Keratinocyte (primary cell): ENCODE measurements at regions not wholly inside any gene's neighbourhood (a gene's known extent, or its start where the extent isn't known, plus 50 kb on each side); places are given as distances from the start of the nearest gene placed in this dataset.

Source experiments
- DNase-seq: peaks from one replicate; pipeline ENCODE4 v3.0.0-alpha.2; 2011; ENCODE audit warnings: low read depth, missing footprints, low spot score
- FAIRE-seq: peaks from 2 replicates; lab custom pipeline; 2011; peaks lifted over from hg19 to GRCh38; lab: Jason Lieb, UNC
- H2AFZ ChIP-seq: 2 replicates; pipeline ENCODE4 v1.6.0; 2012; ENCODE audit warnings: low read length, control low read depth, inconsistent platforms; ENCODE audit not compliant: control insufficient read depth
- H3K27ac ChIP-seq: 2 replicates; pipeline ENCODE4 v1.5.1; 2011; ENCODE audit warnings: low read length; ENCODE audit not compliant: control insufficient read depth, insufficient read depth
- H3K27me3 ChIP-seq: 3 replicates; pipeline ENCODE4 v1.6.0; 2011; ENCODE audit warnings: low read length; ENCODE audit not compliant: control insufficient read depth, insufficient read depth; ENCODE audit errors: extremely low read depth
- H3K36me3 ChIP-seq, 2 experiments: 2 replicates in 1 of 2; 3 replicates in 1 of 2; pipeline ENCODE4 v1.5.1; 2011; ENCODE audit warnings: low read length in 2 of 2, mild to moderate bottlenecking in 1 of 2; ENCODE audit not compliant: control insufficient read depth in 2 of 2, insufficient read depth in 2 of 2; ENCODE audit errors: extremely low read depth in 1 of 2
- H3K4me1 ChIP-seq: 3 replicates; pipeline ENCODE4 v1.5.1; 2011; ENCODE audit warnings: low read length; ENCODE audit not compliant: control insufficient read depth, insufficient read depth; ENCODE audit errors: extremely low read depth
- H3K4me2 ChIP-seq: 3 replicates; pipeline ENCODE4 v1.6.0; 2011; ENCODE audit warnings: low read depth, low read length; ENCODE audit not compliant: control insufficient read depth, insufficient read depth; ENCODE audit errors: extremely low read depth
- H3K4me3 ChIP-seq, 3 experiments: fragments of 200-600 bp in 1 of 3; sonication (generic) in 1 of 3; 2 replicates in 2 of 3; 3 replicates in 1 of 3; pipeline ENCODE4 v1.5.1; 2011 to 2016; ENCODE audit warnings: low read length in 3 of 3, mild to moderate bottlenecking in 3 of 3, control low read depth in 2 of 3, inconsistent platforms in 1 of 3, low read depth in 1 of 3, mixed read lengths in 1 of 3, mixed run types in 1 of 3, moderate library complexity in 1 of 3; ENCODE audit not compliant: control insufficient read depth in 2 of 3, insufficient read depth in 2 of 3; ENCODE audit errors: extremely low read depth in 1 of 3
- H3K79me2 ChIP-seq: 2 replicates; pipeline ENCODE4 v1.6.0; 2012; ENCODE audit warnings: low read length; ENCODE audit not compliant: control insufficient read depth, insufficient read depth
- H3K9ac ChIP-seq: 3 replicates; pipeline ENCODE4 v1.6.0; 2011; ENCODE audit warnings: low read length; ENCODE audit not compliant: control insufficient read depth, insufficient read depth; ENCODE audit errors: extremely low read depth
- H3K9me1 ChIP-seq: 3 replicates; pipeline ENCODE4 v1.6.0; 2011; ENCODE audit warnings: low read length; ENCODE audit not compliant: control insufficient read depth, insufficient read depth; ENCODE audit errors: extremely low read depth
- H3K9me3 ChIP-seq: 2 replicates; pipeline ENCODE4 v1.5.1; 2012; ENCODE audit warnings: low read depth, low read length; ENCODE audit not compliant: control insufficient read depth
- H4K20me1 ChIP-seq: 3 replicates; pipeline ENCODE4 v1.6.0; 2011; ENCODE audit warnings: low read length; ENCODE audit not compliant: control insufficient read depth, insufficient read depth; ENCODE audit errors: extremely low read depth
- EZH2 ChIP-seq: IDR thresholded peaks from one replicate; pipeline ENCODE4 v1.6.1; 2012; ENCODE audit warnings: inconsistent platforms, mild to moderate bottlenecking, low read length, moderate library complexity
- dilution Hi-C: fragments of 300-500 bp; cut with MboI; formaldehyde crosslinking; loops from one replicate; pipeline ENCODE4 v1.7.0; 2020; ENCODE audit warnings: low sequenced_read_pairs; ENCODE audit not compliant: extremely low pct_ligation_motif_present
- TF ChIP-seq, protein P1 (sequence below), 3 experiments: IDR thresholded peaks in 1 of 3; conservative IDR thresholded peaks in 1 of 3; optimal IDR thresholded peaks in 1 of 3; 2 replicates in 2 of 3; 3 replicates in 1 of 3; pipeline versions ENCODE3 to v1.5.1; 2011; ENCODE audit warnings: low read length in 3 of 3, mild to moderate bottlenecking in 3 of 3, moderate library complexity in 2 of 3, control low read depth in 1 of 3, inconsistent platforms in 1 of 3; ENCODE audit not compliant: insufficient read depth in 2 of 3; ENCODE audit errors: extremely low read depth in 1 of 3

DNA sequence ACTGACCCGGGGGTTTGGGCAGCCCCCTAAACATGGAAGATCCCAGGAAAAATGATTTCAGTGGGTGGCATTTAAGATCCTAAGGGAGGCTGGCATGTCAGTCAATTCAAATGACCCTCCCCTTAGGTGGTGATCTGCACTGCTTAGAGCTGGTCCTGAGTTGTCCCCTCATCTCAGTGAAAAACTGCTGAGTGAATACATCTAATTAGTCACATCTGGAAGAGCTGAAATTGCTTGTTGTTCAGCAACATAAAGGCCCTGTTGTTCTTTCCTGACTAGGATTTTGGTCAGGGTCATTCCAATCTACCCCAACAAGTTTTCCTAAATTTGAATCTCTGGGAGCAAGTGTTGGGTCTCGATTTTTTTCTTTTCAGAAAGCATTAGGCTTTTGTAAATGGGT lies 126.4 kb downstream of the LCA5 start:
- H3K9ac ChIP-seq: no peak overlapping the region
- H3K9me1 ChIP-seq: no peaks in the 10 kb centered on the region
- peaks cover 9% of the 10 kb centered on the region for H3K4me1 ChIP-seq
- H3K4me2 ChIP-seq: no peak overlapping the region
- no peaks in the 10 kb centered on the region for H4K20me1 ChIP-seq
- H3K36me3 ChIP-seq: no peaks in the 10 kb centered on the region
- no peaks in the 10 kb centered on the region for H3K79me2 ChIP-seq
- H3K27me3 ChIP-seq: no peaks in the 10 kb centered on the region
- TF ChIP-seq, protein P1, sequence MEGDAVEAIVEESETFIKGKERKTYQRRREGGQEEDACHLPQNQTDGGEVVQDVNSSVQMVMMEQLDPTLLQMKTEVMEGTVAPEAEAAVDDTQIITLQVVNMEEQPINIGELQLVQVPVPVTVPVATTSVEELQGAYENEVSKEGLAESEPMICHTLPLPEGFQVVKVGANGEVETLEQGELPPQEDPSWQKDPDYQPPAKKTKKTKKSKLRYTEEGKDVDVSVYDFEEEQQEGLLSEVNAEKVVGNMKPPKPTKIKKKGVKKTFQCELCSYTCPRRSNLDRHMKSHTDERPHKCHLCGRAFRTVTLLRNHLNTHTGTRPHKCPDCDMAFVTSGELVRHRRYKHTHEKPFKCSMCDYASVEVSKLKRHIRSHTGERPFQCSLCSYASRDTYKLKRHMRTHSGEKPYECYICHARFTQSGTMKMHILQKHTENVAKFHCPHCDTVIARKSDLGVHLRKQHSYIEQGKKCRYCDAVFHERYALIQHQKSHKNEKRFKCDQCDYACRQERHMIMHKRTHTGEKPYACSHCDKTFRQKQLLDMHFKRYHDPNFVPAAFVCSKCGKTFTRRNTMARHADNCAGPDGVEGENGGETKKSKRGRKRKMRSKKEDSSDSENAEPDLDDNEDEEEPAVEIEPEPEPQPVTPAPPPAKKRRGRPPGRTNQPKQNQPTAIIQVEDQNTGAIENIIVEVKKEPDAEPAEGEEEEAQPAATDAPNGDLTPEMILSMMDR (optimal IDR thresholded peaks at IDR 0.05 in 1 of 3, IDR thresholded peaks at IDR 0.05 in 1 of 3, conservative IDR thresholded peaks at IDR 0.05 in 1 of 3; ENCODE audit: extremely low read depth in 1 of 3, insufficient read depth in 2 of 3, low read length in 3 of 3): no peak
- TF ChIP-seq EZH2: no peak
- no peak overlapping the region for H3K4me3 ChIP-seq
- FAIRE-seq: no peak
- dilution Hi-C loops: no loop called here
- no peak for DNase-seq
- no peak overlapping the region for H2AFZ ChIP-seq
- no peaks in the 10 kb centered on the region for H3K9me3 ChIP-seq
- no peak overlapping the region for H3K27ac ChIP-seq

DNA sequence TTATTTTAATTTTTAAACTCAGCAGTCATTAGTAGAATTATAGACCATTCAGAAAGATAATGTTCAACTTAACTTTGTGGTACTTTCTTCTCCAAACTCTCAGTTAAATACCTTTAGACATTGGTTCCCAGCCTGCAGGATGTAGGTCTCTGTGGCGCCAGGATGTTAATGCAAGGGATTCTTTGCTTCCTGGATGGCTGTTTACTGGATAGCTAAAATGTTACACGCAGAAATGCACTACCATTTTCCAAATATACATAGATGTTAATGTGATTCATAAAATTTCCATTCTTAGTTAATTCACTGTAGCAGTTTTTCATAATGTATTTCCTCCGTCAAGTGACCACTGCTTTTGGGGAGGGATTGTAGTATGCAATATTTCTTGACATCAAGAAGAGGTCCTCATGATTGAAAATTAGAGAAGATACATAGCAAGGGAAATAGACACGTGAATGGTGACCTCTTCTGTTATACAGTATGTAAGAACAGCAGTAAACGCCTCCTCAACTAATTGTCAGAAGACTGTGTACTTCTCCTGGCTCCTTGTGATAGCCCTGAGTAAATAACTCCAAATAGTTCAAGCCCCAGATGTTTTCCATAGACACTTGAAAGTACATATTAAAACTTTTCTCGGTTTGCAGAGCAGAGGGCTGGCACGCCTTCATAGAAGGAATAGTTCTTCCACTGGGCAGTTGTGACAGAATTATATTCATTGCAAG lies 128.8 kb downstream of the LCA5 start:
- no peaks in the 10 kb centered on the region for H3K9me3 ChIP-seq
- H3K79me2 ChIP-seq: no peaks in the 10 kb centered on the region
- TF ChIP-seq, protein P1 (optimal IDR thresholded peaks at IDR 0.05 in 1 of 3, IDR thresholded peaks at IDR 0.05 in 1 of 3, conservative IDR thresholded peaks at IDR 0.05 in 1 of 3; ENCODE audit: extremely low read depth in 1 of 3, insufficient read depth in 2 of 3, low read length in 3 of 3): no peak
- H3K4me1 ChIP-seq: peaks cover 3% of the 10 kb centered on the region
- no peak for DNase-seq
- no peaks in the 10 kb centered on the region for H4K20me1 ChIP-seq
- dilution Hi-C loops: no loop called here
- no peak overlapping the region for H3K9ac ChIP-seq
- no peak overlapping the region for H3K27ac ChIP-seq
- H3K36me3 ChIP-seq: no peaks in the 10 kb centered on the region
- no peak for FAIRE-seq
- H3K27me3 ChIP-seq: no peaks in the 10 kb centered on the region
- H3K4me2 ChIP-seq: no peak overlapping the region
- no peaks in the 10 kb centered on the region for H3K9me1 ChIP-seq
- no peak overlapping the region for H3K4me3 ChIP-seq
- no peak overlapping the region for H2AFZ ChIP-seq
